Mucosa of stomach (tissue), 1 donor: ENCODE measurements at regions not wholly inside any gene's neighbourhood (a gene's known extent, or its start where the extent isn't known, plus 50 kb on each side); places are given as distances from the start of the nearest gene placed in this dataset.

Experiments used
- H3K27me3 ChIP-seq: one replicate; pipeline ENCODE4 v1.7.0; 2013; ENCODE audit warnings: mild to moderate bottlenecking, low read length; ENCODE audit not compliant: control insufficient read depth, insufficient read depth
- H3K36me3 ChIP-seq: one replicate; pipeline ENCODE4 v1.7.0; 2013; ENCODE audit warnings: low read length; ENCODE audit not compliant: control insufficient read depth, insufficient read depth
- H3K4me1 ChIP-seq: one replicate; pipeline ENCODE4 v1.7.0; 2013; ENCODE audit warnings: mild to moderate bottlenecking, low read length; ENCODE audit not compliant: control insufficient read depth, insufficient read depth
- H3K4me3 ChIP-seq: one replicate; pipeline ENCODE4 v1.7.0; 2013; ENCODE audit warnings: low read length
- H3K9ac ChIP-seq: one replicate; pipeline ENCODE4 v1.7.0; 2013; ENCODE audit warnings: mild to moderate bottlenecking, low read length, moderate library complexity
- H3K9me3 ChIP-seq: one replicate; pipeline ENCODE4 v1.7.0; 2013; ENCODE audit warnings: mild to moderate bottlenecking, low read length, moderate library complexity; ENCODE audit not compliant: control insufficient read depth
- donor health status: Pancreatic carcinoma.

DNA sequence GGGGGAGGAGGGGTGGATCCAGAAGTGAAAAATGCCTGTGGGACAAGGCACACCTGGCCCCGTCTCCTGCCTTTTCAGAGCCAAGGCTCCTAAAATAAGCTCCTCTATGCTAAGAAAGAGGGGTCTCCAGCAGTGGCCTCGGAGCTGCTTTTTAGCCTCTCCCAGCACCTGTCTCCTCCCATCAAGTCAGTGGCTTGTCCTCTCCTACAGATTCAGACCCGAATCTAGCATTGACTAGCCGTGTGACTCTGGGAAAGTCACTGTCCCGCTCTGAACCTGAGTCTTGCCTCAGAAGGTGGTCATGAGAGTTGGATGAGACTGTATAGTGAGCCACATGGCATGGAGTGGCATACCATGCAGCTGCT lies 90.8 kb upstream of the THY1 start:
- H3K4me1 ChIP-seq = no peaks in the 10 kb centered on the region
- peaks cover 12% of the 10 kb centered on the region for H3K27me3 ChIP-seq
- H3K4me3 ChIP-seq = no peak overlapping the region
- H3K36me3 ChIP-seq = no peaks in the 10 kb centered on the region
- no peak overlapping the region for H3K9ac ChIP-seq
- no peaks in the 10 kb centered on the region for H3K9me3 ChIP-seq

DNA sequence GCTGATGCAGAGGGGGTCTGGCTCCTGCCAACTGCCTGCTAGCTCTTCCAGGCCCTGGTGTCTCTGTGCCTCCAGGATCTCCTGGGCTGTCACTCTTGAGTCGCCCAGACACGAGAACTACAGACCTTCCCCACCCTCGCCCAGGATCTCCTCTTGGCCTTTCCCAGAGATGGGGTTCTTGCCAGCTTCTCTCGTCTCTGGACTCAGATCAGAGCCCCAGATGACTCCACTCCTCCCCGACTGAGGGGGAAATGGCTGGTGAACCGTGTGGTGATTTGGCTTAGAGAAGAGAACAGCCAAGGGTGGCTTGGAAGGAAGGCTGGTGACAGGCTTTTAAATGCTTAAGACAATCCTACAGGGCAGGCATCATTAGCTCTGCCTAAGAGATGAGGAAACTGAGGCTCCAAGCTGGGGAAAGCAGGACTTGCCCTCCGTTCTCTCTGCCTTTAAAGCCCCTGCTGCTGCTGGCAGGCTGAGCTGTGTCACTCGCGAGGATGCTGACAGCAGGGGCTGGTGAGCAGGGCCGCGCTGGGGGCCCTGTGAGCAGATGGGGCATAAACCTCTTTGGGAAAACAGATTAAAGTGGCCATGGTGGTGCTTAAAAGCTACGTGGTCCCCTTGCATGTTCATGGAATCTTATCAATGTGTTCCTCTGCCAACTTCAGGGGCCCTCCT lies 90.3 kb upstream of the THY1 start:
- no peaks in the 10 kb centered on the region for H3K9me3 ChIP-seq
- no peaks in the 10 kb centered on the region for H3K4me1 ChIP-seq
- H3K27me3 ChIP-seq = peaks cover 12% of the 10 kb centered on the region
- no peak overlapping the region for H3K9ac ChIP-seq
- no peak overlapping the region for H3K4me3 ChIP-seq
- H3K36me3 ChIP-seq = no peaks in the 10 kb centered on the region

DNA sequence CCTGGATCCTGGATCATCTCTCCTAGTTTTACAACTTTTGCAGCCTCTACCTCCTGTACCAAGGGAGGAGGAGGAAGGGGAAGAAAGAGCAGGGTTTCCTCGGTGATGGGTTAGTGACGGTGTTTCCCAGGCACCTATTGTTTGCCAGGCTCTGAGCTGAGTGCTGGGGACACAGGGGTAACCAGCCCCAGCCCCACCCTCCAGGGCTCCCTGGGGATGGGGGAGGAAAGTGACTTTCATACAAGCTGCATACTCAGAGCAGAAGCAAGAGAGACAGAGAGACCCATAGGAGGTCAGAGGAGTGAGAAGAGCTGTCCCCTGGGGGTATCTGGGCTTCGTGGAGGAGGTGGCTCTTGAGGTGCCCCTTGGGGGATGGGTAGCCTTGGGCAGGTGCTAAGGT lies 89.4 kb upstream of the THY1 start:
- no peak overlapping the region for H3K4me3 ChIP-seq
- H3K9ac ChIP-seq = no peak overlapping the region

DNA sequence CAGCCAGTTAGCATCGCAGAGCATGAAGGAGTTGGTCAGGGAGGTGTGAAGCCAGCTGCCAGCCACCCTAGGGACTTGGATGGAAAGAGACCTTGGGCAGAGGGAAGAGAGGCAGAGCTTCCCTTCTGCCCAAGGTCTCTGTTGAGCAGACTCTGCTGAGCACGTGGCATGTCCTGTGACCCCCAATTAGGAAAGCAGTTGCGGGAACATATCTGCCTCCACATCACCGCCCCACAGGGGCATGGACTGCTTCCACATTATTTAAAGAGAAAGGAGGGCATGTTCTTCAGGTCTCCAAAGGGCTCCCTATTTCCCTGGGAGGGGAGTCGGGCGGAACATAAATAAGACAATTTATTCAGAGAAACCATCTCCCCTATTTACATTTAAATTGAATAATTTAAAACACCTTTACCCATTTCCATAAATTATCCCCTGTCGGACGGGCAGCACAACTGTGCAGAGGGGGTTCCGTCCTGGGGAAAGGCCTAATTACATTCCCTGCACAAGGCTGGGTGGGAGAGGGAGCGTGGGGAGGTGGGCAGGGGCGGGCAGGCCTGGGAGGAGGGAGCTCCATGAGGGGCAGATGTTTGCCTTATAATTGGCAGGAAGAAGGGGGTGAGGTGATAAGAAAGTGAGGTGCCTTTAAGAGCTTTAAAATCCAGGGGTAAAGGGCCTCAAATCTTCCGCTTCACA lies 88.8 kb upstream of the THY1 start:
- H3K9me3 ChIP-seq = no peaks in the 10 kb centered on the region
- H3K9ac ChIP-seq = no peak overlapping the region
- H3K27me3 ChIP-seq = peaks cover 12% of the 10 kb centered on the region
- no peak overlapping the region for H3K4me3 ChIP-seq
- no peaks in the 10 kb centered on the region for H3K36me3 ChIP-seq
- no peaks in the 10 kb centered on the region for H3K4me1 ChIP-seq

More for the DNA sequence above, 89.4 kb upstream of the THY1 start:
- Histone ChIP-seq H3K9me3 (no peaks in the 10 kb centered on the region), H3K27me3 (peaks cover 12% of the 10 kb centered on the region), H3K4me1 (no peaks in the 10 kb centered on the region), H3K36me3 (no peaks in the 10 kb centered on the region)

DNA sequence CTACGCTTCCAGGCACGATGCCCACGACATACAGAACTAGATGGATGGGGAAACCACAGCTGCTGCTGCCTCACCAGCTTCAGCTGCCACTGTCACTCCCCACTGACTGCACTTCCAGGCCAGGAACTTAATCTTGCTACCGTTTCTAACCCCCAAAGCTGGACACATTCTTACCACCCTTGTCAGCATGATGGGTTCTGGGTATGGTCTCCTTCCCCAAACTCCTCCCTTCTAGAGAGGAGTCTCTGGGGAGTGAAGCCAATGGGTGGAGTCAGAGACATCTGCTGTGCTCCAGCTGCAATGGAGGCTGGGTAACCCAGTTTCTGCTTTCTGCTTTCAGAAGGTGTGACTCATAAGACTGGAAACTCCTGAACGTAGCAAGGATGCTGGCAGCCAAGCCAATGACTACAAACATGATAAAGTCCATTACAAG lies 87.0 kb upstream of the THY1 start:
- no peaks in the 10 kb centered on the region for H3K4me1 ChIP-seq
- H3K9ac ChIP-seq = no peak overlapping the region
- no peaks in the 10 kb centered on the region for H3K36me3 ChIP-seq
- H3K27me3 ChIP-seq = peaks cover 12% of the 10 kb centered on the region
- H3K9me3 ChIP-seq = no peaks in the 10 kb centered on the region
- H3K4me3 ChIP-seq = no peak overlapping the region

DNA sequence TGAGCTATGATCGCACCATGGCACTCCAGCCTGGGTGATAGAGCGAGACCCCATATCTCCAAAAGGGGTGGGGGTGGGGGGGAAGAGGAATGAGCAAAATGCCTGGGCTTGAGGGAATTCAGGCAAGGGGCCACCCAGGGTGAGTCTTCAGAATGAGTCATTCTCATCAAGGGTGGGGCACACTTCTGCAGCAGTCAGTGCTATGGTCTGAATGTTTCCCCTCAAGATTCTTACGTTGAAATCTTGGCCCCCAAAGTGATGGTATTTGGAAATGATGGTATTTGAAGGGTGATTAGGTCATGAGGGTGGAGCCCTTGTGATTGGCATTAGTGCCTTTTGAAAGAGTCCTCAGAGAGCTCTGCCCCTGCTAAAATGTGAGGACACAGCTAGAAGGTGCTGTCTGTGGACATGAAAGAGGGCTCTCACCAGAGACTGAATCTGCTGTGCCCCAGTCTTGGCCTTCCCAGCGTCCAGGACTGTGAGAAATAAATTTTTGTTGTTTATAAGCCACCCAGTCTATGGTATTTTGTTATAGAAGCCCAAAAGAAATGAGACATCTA lies 86.4 kb upstream of the THY1 start:
- Histone ChIP-seq H3K4me3 (no peak overlapping the region), H3K9me3 (no peaks in the 10 kb centered on the region), H3K27me3 (peaks cover 12% of the 10 kb centered on the region), H3K4me1 (no peaks in the 10 kb centered on the region), H3K36me3 (no peaks in the 10 kb centered on the region), H3K9ac (no peak overlapping the region)

DNA sequence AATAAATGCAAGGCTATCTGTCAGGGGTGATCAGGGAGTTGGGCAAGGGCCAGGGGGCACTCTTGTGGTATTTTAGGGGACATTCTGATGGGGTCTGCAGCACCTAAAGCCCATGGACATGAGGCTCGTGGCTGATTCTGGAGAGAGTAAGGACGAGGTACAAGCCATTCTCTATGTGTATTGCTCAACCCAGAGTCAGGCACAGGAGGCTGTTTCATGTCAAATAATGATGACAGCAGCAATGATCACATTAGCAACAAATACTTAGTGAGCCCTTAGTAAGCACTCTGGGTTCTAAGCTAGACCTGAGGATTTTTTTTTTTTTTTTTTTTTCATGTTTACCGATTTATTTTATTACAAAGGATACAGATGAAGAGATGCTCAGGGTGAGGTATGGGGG lies 83.5 kb upstream of the THY1 start:
- Histone ChIP-seq H3K4me3 (no peak overlapping the region), H3K36me3 (no peaks in the 10 kb centered on the region), H3K27me3 (no peaks in the 10 kb centered on the region), H3K9ac (no peak overlapping the region), H3K4me1 (no peaks in the 10 kb centered on the region), H3K9me3 (no peaks in the 10 kb centered on the region)

DNA sequence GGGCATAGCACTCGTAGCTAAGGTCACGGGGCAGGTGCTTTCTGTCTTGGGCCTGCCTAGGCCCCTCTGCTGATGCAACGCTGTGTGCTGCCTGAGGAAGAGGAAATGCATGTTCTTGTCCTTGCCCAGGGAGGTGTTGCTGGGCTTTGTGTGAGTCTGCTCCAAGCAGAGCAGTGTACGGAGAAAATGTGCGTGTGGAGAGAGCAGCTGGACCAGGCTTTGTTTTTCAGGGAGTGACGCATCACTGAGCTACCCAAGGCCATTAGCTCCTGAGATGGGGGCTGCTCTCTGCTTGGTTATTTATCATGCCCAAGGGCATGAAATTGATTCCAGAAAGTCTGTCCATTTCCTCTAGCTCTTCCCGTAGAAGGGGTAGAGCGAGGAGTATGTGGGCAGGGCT lies 82.9 kb upstream of the THY1 start:
- H3K9ac ChIP-seq = no peak overlapping the region
- H3K9me3 ChIP-seq = no peaks in the 10 kb centered on the region
- no peak overlapping the region for H3K4me3 ChIP-seq
- H3K4me1 ChIP-seq = no peaks in the 10 kb centered on the region
- H3K36me3 ChIP-seq = no peaks in the 10 kb centered on the region
- H3K27me3 ChIP-seq = no peaks in the 10 kb centered on the region

DNA sequence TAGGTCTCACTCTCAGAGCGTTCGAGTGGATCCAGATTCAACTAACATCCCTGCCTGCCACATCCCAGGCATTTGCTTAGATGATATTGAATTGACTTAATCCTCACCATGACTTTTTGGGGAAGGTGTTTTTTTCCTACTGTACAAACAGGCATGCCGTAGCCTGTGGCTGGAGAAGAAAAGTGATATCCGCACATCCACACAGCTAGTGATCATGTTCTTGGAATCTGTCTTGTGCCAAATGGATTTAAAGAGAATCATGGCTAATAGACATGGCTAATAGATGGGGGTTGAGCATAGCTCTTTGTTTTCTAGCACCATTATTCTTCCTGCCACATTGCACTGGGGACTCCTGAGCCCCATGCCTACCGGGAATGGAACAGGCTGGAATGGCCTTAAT lies 82.1 kb upstream of the THY1 start:
- H3K9me3 ChIP-seq = no peaks in the 10 kb centered on the region
- no peak overlapping the region for H3K9ac ChIP-seq
- no peaks in the 10 kb centered on the region for H3K27me3 ChIP-seq
- no peak overlapping the region for H3K4me3 ChIP-seq
- H3K36me3 ChIP-seq = no peaks in the 10 kb centered on the region
- H3K4me1 ChIP-seq = no peaks in the 10 kb centered on the region

DNA sequence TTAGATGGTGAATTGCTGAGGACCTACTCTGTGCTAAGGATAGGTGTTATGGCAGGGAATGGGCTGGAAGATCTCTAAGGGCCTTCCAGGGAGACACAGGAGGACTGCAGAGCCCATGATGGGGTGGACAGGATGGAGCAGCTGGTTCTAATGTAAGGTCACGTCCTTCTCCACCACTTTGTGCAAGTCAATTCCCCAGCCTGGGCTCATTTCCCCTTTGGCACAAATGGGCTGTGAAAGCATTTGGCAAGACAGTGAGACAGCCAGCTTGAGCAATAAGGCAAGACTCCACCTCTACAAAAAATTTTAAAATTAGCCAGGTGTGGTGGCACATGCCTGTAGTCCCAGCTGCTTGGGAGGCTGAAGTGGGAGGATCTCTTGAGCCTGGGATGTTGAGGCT lies 81.4 kb upstream of the THY1 start:
- no peaks in the 10 kb centered on the region for H3K36me3 ChIP-seq
- H3K9ac ChIP-seq = no peak overlapping the region
- no peaks in the 10 kb centered on the region for H3K27me3 ChIP-seq
- H3K9me3 ChIP-seq = no peaks in the 10 kb centered on the region
- no peaks in the 10 kb centered on the region for H3K4me1 ChIP-seq
- H3K4me3 ChIP-seq = no peak overlapping the region

DNA sequence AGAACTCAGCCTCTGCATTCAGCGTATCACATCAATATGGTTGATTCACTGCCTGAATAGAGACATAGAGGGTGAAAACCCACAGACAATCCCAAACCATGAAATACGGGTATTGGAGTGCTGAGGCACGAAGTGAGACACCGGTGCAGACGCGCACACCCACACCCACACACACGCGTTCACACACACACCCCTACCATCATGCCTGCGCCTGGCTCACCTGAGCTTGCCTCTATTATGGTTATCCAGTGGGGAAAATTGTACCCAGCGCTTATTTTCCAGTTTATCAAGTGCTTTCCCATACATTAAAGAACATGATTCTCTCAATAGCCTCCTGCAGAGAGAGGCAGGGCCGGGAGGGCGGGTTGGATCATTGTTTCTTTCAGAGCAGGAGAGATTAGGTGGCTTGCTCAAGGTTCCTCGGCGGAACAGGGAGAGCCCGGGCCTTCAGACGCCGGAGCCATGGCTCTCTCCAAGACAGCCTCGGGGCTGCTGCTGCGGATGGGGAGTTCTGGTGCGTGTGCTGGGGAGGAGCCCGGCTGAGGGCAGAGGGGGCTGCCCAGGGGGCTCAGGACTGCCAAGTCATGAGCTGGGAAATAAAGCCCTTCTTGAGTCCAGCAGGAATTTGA lies 78.9 kb upstream of the THY1 start:
- Histone ChIP-seq H3K9ac (no peak overlapping the region), H3K36me3 (no peaks in the 10 kb centered on the region), H3K9me3 (no peaks in the 10 kb centered on the region), H3K27me3 (no peaks in the 10 kb centered on the region), H3K4me3 (no peak overlapping the region), H3K4me1 (no peaks in the 10 kb centered on the region)

DNA sequence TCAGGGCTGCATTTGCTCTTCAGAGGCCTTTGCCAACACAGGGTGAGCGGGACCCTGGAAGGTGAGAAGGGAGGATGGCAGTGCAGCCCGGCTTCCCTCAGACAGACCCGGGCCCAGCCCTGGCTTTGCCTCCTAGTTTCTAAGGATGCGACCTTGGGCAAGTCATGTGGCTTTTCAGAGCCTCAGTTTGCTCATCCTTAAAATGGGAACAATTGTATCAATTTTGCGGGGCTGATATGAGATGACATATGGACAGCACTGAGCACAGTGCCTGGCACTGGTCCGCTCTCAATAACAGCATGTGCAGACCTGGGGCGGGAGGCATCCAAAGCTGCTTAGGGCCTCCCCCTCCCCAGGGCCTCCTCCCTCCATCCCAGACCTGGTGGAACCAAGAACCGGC lies 74.7 kb upstream of the THY1 start:
- no peaks in the 10 kb centered on the region for H3K27me3 ChIP-seq
- H3K4me3 ChIP-seq = no peak overlapping the region
- no peaks in the 10 kb centered on the region for H3K36me3 ChIP-seq
- H3K9me3 ChIP-seq = no peaks in the 10 kb centered on the region
- H3K9ac ChIP-seq = no peak overlapping the region
- H3K4me1 ChIP-seq = no peaks in the 10 kb centered on the region
